ENCODE measurements at regions not wholly inside any gene's neighbourhood (a gene's known extent, or its start where the extent isn't known, plus 50 kb on each side); places are given as distances from the start of the nearest gene placed in this dataset.
"Not testable (repeated sequence)": the region's sequence is repeated elsewhere in the genome, so short reads cannot be mapped to it uniquely, and the experiment has no call there.

DNA sequence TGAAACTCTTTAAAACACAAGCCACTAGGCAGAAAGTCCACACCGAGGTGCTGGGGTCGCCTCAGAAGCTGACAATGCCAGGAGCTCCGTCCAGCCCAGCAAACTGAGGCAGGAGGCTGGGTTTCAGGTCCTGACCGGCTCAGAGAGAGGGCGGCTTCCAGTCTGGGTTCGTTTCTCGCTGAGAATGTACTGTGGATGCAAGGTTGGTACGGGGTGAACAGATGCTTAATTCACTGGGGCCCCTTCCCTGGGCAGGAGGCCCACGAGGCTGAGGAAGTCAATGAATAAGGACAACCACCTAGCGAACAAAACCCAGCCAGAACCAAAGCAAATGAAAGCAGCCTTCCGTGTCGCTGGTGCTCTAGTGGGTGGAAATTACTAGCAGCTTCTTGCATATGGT, 142.0 kb downstream of the RTP5 start:
- no peak overlapping the region for H3K4me3 ChIP-seq (ENCODE audit: low read length)
- peaks cover 6% of the 10 kb centered on the region for H3K27me3 ChIP-seq (replicated peaks; ENCODE audit: control insufficient read depth, insufficient read depth, low read length)
- no peak overlapping the region for H3K9ac ChIP-seq (ENCODE audit: low read length)
- no peaks in the 10 kb centered on the region for H3K4me1 ChIP-seq (ENCODE audit: control insufficient read depth, insufficient read depth, low read length)
- no peak for DNase-seq (ENCODE audit: low read depth)
- H3K36me3 ChIP-seq (ENCODE audit: control insufficient read depth, insufficient read depth, low read length, severe bottlenecking): no peaks in the 10 kb centered on the region
- no peaks in the 10 kb centered on the region for H3K9me3 ChIP-seq (ENCODE audit: control insufficient read depth, low read length)

- Histone ChIP-seq H3K9ac (ENCODE audit: low read length) (no peak overlapping the region), H3K4me1 (ENCODE audit: control insufficient read depth, insufficient read depth, low read length) (no peaks in the 10 kb centered on the region), H3K9me3 (ENCODE audit: control insufficient read depth, low read length) (no peaks in the 10 kb centered on the region), H3K27me3 (replicated peaks; ENCODE audit: control insufficient read depth, insufficient read depth, low read length) (peaks cover 8% of the 10 kb centered on the region), H3K36me3 (ENCODE audit: control insufficient read depth, insufficient read depth, low read length, severe bottlenecking) (no peaks in the 10 kb centered on the region), H3K4me3 (ENCODE audit: low read length) (no peak overlapping the region)
- DNase-seq (ENCODE audit: low read depth): no peak
Measured at GRCh38 chr2:242011991-242012764, 142.6 kb downstream of the RTP5 start.

- Histone ChIP-seq H3K9me3 (ENCODE audit: control insufficient read depth, low read length) (no peaks in the 10 kb centered on the region), H3K4me3 (ENCODE audit: low read length) (no peak overlapping the region), H3K27me3 (replicated peaks; ENCODE audit: control insufficient read depth, insufficient read depth, low read length) (peaks cover 8% of the 10 kb centered on the region), H3K9ac (ENCODE audit: low read length) (no peak overlapping the region), H3K4me1 (ENCODE audit: control insufficient read depth, insufficient read depth, low read length) (no peaks in the 10 kb centered on the region), H3K36me3 (ENCODE audit: control insufficient read depth, insufficient read depth, low read length, severe bottlenecking) (no peaks in the 10 kb centered on the region)
- no peak for DNase-seq (ENCODE audit: low read depth)
Measured at GRCh38 chr2:242012956-242013764, 143.6 kb downstream of the RTP5 start.

- no peak overlapping the region for H3K9ac ChIP-seq (ENCODE audit: low read length)
Measured at GRCh38 chr2:242013771-242014170, 144.2 kb downstream of the RTP5 start.

GRCh38 chr2:242015108-242016065, 145.9 kb downstream of the RTP5 start:
- DNase-seq (ENCODE audit: low read depth): no peak
- Histone ChIP-seq H3K4me3 (ENCODE audit: low read length) (no peak overlapping the region), H3K36me3 (ENCODE audit: control insufficient read depth, insufficient read depth, low read length, severe bottlenecking) (no peaks in the 10 kb centered on the region), H3K9ac (ENCODE audit: low read length) (no peak overlapping the region), H3K4me1 (ENCODE audit: control insufficient read depth, insufficient read depth, low read length) (no peaks in the 10 kb centered on the region), H3K9me3 (ENCODE audit: control insufficient read depth, low read length) (no peaks in the 10 kb centered on the region), H3K27me3 (replicated peaks; ENCODE audit: control insufficient read depth, insufficient read depth, low read length) (peaks cover 11% of the 10 kb centered on the region)

More at GRCh38 chr2:242013771-242014170, 144.2 kb downstream of the RTP5 start:
- no peaks in the 10 kb centered on the region for H3K9me3 ChIP-seq (ENCODE audit: control insufficient read depth, low read length)
- no peak for DNase-seq (ENCODE audit: low read depth)
- peaks cover 8% of the 10 kb centered on the region for H3K27me3 ChIP-seq (replicated peaks; ENCODE audit: control insufficient read depth, insufficient read depth, low read length)
- no peaks in the 10 kb centered on the region for H3K36me3 ChIP-seq (ENCODE audit: control insufficient read depth, insufficient read depth, low read length, severe bottlenecking)
- H3K4me1 ChIP-seq (ENCODE audit: control insufficient read depth, insufficient read depth, low read length): no peaks in the 10 kb centered on the region
- H3K4me3 ChIP-seq (ENCODE audit: low read length): no peak overlapping the region

- no peaks in the 10 kb centered on the region for H3K9me3 ChIP-seq (ENCODE audit: control insufficient read depth, low read length)
- H3K4me1 ChIP-seq (ENCODE audit: control insufficient read depth, insufficient read depth, low read length): no peaks in the 10 kb centered on the region
- H3K9ac ChIP-seq (ENCODE audit: low read length): no peak overlapping the region
- H3K36me3 ChIP-seq (ENCODE audit: control insufficient read depth, insufficient read depth, low read length, severe bottlenecking): no peaks in the 10 kb centered on the region
- no peak for DNase-seq (ENCODE audit: low read depth)
- peaks cover 14% of the 10 kb centered on the region for H3K27me3 ChIP-seq (replicated peaks; ENCODE audit: control insufficient read depth, insufficient read depth, low read length)
- H3K4me3 ChIP-seq (ENCODE audit: low read length): no peak overlapping the region
Measured at GRCh38 chr2:242017086-242017485, 147.6 kb downstream of the RTP5 start.

GRCh38 chr2:242018416-242018815, 148.9 kb downstream of the RTP5 start:
- H3K9ac ChIP-seq (ENCODE audit: low read length); H3K9me3 ChIP-seq (ENCODE audit: control insufficient read depth, low read length); H3K36me3 ChIP-seq (ENCODE audit: control insufficient read depth, insufficient read depth, low read length, severe bottlenecking); DNase-seq (ENCODE audit: low read depth); H3K4me3 ChIP-seq (ENCODE audit: low read length); H3K4me1 ChIP-seq (ENCODE audit: control insufficient read depth, insufficient read depth, low read length): not testable (repeated sequence)
- peaks cover 27% of the 10 kb centered on the region for H3K27me3 ChIP-seq (replicated peaks; ENCODE audit: control insufficient read depth, insufficient read depth, low read length)

- Histone ChIP-seq H3K4me1 (ENCODE audit: control insufficient read depth, insufficient read depth, low read length) (no peaks in the 10 kb centered on the region), H3K4me3 (ENCODE audit: low read length) (no peak overlapping the region), H3K9me3 (ENCODE audit: control insufficient read depth, low read length) (no peaks in the 10 kb centered on the region), H3K9ac (ENCODE audit: low read length) (no peak overlapping the region), H3K36me3 (ENCODE audit: control insufficient read depth, insufficient read depth, low read length, severe bottlenecking) (no peaks in the 10 kb centered on the region), H3K27me3 (replicated peaks; ENCODE audit: control insufficient read depth, insufficient read depth, low read length) (peaks cover 32% of the 10 kb centered on the region)
- no peak for DNase-seq (ENCODE audit: low read depth)
Measured at GRCh38 chr2:242019344-242019743, 149.8 kb downstream of the RTP5 start.

DNA sequence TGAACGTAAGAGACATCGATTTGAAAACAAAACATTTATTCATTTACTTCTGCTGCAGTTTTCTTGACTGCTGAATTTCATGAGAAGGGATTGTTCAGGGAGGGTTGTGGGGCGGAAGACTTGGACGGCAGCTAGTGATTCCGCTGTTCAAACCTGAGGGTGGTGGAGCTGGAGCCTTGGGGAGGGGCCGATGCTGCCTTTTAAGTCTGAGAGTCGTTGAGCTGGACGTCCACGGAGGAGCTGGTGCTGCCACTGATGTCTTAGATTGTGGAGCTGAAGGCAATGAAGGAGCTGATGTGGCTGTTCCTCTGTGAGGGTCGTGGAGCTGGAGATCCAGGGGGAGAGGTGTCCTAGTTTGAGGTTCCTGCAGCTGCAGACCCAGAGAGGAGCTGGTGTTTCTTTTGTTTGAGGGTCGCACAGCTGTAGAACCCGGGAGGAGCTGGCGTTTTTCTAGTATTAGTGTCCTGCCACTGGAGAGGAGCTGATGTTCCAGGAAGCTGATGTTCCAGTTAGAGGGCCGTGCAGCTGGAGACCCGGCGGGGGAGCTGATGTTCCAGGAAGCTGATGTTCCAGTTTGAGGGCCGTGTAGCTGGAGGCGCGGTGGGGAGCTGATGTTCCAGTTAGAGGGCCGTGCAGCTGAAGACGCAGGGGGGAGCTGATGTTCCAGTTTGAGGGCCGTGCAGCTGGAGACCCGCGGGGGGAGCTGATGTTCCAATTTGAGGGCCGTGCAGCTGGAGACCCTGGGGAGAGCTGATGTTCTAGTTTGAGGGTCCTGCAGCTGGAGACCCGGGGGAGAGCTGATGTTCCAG, 150.9 kb downstream of the RTP5 start:
- Histone ChIP-seq H3K9me3 (ENCODE audit: control insufficient read depth, low read length) (no peaks in the 10 kb centered on the region), H3K9ac (ENCODE audit: low read length) (no peak overlapping the region), H3K4me3 (ENCODE audit: low read length) (no peak overlapping the region), H3K36me3 (ENCODE audit: control insufficient read depth, insufficient read depth, low read length, severe bottlenecking) (no peaks in the 10 kb centered on the region), H3K4me1 (ENCODE audit: control insufficient read depth, insufficient read depth, low read length) (no peaks in the 10 kb centered on the region), H3K27me3 (replicated peaks; ENCODE audit: control insufficient read depth, insufficient read depth, low read length) (peaks cover 43% of the 10 kb centered on the region)
- peak; percentile 49 for DNase-seq (ENCODE audit: low read depth)

DNA sequence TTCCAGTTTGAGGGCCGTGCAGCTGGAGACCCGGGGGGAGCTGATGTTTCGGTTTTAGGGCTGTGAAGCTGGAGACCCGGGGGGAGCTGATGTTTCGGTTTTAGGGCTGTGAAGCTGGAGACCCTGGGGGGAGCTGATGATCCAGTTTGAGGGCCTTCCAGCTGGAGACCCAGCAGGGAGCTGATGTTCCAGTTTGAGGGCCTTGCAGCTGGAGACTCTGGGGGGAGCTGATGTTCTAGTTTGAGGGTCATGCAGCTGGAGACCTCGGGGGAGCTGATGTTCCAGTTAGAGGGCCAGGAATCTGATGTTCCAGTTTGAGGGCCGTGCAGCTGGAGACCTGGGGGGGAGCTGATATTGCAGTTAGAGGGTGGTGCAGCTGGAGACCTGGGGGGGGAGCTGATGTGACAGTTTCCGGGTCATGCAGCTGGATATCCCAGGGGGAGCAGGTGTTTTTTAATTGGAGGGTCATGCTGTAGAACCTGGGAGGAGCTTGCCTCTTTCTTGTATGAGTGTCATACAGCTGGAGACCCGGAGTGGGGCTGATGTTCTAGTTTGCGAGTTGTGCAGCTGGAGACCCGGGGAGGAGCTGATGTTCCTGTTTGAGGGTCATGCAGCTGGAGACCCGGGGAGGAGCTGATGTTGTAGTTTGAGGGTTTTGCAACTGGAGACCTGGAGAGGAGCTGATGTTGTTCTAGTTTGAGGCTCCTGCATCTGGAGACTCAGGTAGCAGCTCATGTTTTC, 153.2 kb downstream of the RTP5 start:
- H3K27me3 ChIP-seq (replicated peaks; ENCODE audit: control insufficient read depth, insufficient read depth, low read length): peaks cover 55% of the 10 kb centered on the region
- DNase-seq (ENCODE audit: low read depth): no peak
- no peaks in the 10 kb centered on the region for H3K4me1 ChIP-seq (ENCODE audit: control insufficient read depth, insufficient read depth, low read length)
- no peak overlapping the region for H3K4me3 ChIP-seq (ENCODE audit: low read length)
- no peaks in the 10 kb centered on the region for H3K9me3 ChIP-seq (ENCODE audit: control insufficient read depth, low read length)
- no peak overlapping the region for H3K9ac ChIP-seq (ENCODE audit: low read length)
- H3K36me3 ChIP-seq (ENCODE audit: control insufficient read depth, insufficient read depth, low read length, severe bottlenecking): no peaks in the 10 kb centered on the region

Data from adipocyte (in vitro differentiated cells).